CD4-positive, alpha-beta T cell treated with Interleukin-10 for 1 hour (primary cell): ENCODE measurements at regions not wholly inside any gene's neighbourhood (a gene's known extent, or its start where the extent isn't known, plus 50 kb on each side); places are given as distances from the start of the nearest gene placed in this dataset.

Experiments used
- DNase-seq: peaks from one replicate; pipeline ENCODE4 v3.0.0-alpha.2; 2020

DNA sequence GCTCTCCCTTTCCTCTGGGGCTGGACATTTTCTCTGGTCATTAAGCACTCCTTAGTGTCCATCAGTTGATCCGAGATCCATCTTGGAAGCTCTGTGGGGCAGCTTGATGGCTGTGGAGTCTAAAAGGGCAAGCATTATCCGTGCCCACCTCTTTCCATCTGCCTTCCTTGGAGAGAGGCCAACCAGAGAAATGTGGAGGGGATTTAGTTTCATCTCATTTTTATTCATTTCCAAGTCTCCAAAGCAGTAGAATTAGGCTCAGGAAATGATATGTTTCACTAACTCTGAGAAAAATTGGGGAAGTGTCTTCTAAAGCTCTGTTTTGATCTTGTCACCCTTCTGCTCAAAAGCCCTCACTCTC, 95.9 kb upstream of the KLHL25 start:
- DNase-seq = no peak

DNA sequence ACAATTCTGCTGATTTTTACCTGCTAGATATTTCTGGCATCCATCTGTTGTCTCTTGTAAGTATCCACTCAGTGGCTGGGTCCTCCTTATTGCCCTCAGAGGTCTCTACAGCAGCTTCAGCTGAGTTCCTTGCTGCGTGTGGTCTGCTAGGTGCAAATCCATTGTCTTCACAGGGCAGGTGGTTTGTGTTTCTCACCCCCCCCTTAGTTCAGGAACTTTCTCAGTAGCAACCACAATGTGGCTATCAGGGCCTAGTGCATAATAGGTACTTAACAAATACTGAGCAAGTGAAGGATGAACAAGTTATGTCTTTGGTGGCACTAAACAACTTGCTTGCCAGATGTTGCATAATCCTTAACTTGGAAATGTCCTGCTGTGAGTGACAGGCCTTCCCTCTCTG, 96.7 kb upstream of the KLHL25 start:
- DNase-seq = no peak

- no peak for DNase-seq
These were observed 97.5 kb upstream of the KLHL25 start for GRCh38 chr15:85892232-85892631.

DNA sequence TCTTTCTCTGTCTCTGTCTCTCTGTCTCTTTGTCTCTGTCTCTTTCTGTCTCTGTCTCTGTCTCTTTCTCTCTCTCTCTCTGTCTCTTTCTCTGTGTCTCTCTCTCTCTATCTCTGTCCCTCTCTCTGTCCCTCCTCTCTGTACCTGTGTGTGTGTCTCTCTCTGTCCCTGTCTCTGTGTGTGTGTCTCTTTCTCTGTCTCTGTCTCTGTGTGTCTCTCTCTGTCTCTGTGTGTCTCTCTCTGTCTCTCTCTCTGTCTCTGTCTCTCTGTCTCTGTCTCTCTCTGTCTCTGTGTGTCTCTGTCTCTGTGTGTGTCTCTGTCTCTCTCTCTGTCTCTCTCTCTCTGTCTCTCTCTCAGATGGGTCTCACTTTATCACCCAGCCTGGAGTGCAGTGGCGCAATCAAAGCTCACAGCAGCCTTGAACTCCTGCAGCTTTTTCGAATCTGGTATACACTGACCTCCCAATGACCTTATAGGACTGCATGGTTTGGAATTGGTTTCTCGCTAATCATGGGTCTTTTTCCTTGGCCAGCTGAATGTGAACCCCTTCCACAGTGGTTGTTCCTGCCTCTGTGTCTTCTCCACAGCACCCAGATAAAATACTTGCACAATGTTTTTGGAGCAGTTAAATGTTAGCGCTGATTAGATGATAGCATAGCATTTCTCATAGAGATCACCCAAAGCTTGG, 102.6 kb upstream of the KLHL25 start:
- DNase-seq = no peak

DNA sequence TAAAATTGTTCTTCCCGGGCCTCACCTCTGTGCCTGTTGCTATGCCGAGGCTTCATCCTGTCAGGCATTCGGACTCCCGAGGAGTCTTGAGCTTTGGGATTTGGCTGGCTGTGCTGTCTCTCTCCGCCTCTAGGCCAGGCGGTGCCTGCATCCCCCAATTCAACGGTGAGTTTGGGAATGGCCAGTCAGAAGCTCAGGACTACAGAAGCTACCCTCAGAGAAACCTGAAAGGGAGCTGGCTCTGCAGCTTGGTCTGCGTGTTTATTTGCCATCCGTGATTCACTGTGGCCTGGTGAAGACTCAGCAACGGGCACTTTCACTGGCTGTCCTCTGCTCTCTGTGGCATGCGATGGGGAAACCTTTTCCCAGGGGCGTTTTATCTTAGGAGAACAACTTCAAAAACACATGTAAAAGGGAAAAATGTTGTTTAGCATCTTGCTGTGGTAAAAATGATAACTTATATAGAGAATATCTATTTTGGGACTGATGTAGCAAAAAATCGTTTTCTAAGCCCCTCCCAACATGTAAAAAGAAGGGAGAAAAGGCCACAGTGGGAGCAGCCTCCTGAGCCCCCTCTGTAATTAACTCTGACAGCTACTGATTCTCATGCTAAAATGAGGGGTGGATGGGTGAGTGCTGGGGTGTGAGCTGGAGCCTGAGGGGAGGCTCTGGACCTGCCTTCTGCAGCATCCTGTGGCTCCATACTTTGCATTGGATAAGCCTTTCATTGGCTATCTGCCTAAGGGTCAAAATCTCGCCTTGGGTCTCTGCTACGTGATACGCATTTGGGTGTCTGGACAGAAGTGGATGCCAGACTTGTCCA, 103.4 kb upstream of the KLHL25 start:
- DNase-seq = no peak

DNA sequence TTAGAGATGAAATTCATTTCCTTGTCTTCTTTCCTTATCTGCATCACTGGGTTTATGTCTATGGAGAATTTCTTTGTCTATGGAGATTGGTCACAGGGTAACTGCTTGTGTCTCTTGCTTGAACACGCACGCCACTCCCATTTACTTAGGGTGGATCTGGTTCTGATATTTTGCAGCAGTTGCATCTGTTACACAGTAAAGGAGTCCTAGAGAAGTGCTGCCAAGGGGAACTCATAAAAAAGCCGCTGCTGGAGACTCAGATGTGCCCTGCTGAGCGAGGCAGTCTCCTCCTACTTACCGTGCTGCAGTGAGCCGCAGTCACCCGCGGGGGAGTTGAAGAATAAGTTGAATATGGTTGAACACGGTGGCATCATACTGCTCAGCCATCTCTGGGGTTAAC, 105.2 kb upstream of the KLHL25 start:
- no peak for DNase-seq

DNA sequence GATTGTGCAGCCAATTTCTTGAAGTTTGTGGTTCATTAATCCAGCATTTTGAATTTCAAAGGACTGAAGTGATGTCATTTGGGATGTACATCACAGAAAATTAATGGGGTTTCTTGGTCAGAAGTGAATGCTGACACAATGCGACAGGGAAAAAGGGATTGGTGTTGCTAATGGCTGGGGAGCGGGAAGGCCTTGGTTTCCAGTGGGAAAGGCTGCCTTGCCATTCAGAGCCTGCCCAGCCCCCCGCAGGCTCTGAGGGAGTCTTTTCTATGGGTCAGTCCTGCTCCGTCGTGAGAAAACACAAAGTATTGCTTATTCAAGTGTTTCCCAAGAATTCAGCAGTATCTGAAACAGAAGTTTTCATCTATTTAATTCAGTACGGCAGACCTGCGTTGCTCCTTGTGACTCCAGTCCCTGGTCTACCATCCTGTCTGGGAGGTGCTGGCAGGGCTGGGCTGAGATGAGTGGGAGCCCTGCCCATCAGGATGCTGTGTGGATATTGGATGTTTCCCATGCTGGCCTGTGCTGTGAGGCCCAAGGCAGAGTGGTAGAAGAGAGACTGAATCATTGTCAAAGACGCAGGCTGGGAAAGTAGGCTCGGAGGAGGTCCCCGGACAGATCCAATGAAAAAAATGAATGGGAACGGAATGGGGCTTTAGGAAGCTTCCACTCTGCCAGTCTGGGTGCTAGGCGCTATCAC, 111.2 kb upstream of the KLHL25 start:
- no peak for DNase-seq

DNA sequence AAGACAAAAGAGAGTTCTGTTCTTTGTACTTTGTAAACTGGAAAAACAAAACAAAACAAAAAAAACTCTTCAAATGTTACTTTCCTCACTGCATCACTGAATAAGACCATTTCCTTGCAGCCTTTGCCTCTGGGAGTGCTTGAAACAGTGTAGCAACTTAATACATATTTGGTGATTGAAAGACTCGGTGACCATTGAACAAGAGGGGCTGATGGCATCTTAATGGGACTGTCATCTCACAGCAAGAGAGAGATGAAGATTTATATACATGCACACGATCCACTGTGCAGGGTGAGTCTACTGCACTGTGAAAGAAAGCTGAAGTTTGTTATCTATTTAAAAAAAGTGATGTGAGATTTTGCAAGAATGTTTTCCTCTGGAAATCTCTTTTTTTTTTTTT, 111.9 kb upstream of the KLHL25 start:
- DNase-seq = no peak

DNA sequence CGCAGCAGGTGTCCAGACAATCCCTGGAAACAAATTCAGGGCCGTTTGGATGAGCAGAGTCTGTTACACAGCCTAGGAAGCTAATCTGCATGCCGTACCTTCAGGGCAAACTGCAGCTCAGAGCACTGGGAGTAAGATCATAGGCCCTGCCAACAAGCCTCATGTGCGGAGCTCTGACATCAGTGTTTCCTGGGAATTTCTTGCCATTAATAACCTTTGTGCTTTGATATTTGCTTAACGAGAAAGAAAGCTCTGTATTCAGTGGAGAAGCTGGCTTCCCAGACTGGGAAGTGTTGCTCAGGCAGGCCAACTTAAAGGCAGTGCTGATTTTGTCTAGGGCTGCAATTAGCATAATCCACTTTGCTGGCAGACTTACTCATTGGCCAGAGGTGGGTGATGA, 116.1 kb upstream of the KLHL25 start:
- no peak for DNase-seq

DNA sequence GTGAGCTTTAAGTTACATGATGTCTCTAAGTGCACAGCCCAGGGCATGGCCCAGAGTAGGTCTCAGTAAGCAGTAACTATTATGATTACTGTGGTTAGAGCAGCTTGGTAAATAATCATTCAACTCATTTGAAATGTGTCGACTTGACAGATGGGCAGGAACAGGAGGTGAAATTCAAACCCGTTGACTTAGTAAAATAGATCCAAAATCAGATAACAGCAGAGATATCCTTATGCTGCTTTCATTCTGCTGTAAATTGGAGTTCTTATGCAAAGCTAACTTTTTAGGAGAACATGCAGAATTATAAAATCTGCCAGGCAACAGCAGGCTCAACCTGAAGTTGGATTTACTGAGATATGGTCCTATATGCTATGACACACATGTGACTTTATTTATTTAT, 118.7 kb upstream of the KLHL25 start:
- no peak for DNase-seq

- no peak for DNase-seq
These were observed 126.2 kb upstream of the KLHL25 start for GRCh38 chr15:85920956-85921355.

- DNase-seq = no peak
These were observed 129.4 kb upstream of the KLHL25 start for GRCh38 chr15:85924088-85924487.

DNA sequence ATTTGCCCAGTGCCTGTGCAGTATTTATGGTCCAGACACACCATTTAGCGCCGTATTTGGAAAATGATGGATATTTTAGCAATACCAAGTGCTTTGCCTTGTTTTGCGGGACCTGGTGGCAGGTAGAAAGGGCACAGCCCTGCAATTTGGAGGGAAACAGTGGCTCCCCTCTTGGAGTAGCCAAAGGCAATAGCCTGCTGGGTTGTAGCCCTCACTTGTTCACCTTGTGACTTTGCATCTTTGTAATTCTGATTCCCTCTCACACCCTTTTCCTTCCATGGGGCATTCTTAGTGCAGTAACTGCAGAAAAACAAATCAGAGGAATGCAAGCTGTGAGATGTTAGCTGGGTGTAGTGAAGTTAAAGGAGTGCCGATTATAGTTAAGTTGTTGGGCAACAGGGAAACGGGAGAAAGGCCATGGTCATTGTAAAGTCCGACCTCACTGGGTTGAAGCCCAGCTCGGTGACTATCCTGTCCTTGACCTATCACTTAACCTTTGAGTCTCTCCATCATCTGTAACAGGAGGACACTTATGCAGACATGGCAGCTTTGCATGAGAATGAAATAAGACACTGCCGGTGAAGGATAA, 131.0 kb upstream of the KLHL25 start:
- DNase-seq = no peak

- no peak for DNase-seq
These were observed 132.1 kb upstream of the KLHL25 start for GRCh38 chr15:85926834-85927233.

DNA sequence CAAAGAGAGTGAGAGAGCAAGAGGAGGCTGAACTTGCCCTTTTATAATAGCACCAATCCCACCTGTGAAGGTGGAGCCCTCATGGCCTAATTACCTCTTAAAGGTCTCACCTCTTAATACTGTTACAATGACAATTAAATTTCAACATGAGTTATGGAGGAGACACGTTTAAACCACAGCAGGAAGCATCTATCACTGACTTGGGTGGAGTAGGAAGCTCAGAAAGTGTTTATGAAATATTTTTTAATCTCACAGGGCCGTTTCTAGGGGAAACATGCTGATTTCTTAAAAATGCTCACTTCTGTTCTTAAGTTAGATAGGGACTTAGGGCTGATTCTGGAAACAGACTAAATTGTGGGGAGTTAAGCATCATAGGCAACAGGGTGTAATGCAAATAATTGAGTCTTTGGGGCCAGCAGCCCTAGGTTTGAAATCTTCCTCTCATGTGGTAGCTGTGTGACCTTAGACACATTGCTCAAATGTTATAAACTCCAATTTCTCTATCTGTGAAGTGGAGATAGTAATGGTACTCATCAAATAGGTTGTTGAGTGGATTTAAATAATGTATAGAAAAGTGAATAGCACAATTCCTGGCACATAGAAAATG, 133.3 kb upstream of the KLHL25 start:
- peak; percentile 12 for DNase-seq

- DNase-seq = no peak
These were observed 135.1 kb upstream of the KLHL25 start for GRCh38 chr15:85929786-85930185.

- no peak for DNase-seq
These were observed 137.7 kb upstream of the KLHL25 start for GRCh38 chr15:85932391-85932790.

GRCh38 chr15:85934691-85935090, 140.0 kb upstream of the KLHL25 start:
- DNase-seq = no peak

DNA sequence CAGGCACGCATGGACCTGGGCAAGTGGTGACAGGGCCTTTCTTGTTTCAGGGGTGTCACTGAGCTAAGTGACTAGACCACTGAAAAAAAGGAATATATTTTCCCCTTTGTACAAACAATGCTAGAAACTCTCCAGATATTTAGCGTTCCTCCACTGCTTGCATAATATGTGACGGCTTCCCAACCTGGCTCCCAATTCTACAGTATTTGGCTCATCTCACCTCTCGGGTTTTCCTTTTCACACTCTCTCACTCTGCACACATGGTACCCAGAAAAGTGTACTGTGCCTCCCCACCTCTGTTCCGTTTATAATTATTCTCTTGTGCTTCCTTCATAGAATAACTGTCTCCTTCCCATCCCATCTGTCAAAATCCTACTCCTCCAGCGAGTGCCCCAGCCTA, 140.5 kb upstream of the KLHL25 start:
- DNase-seq = no peak

- no peak for DNase-seq
These were observed 142.0 kb upstream of the AGBL1 start for GRCh38 chr15:85937661-85938060.

GRCh38 chr15:85941186-85941855, 138.3 kb upstream of the AGBL1 start:
- no peak for DNase-seq

DNA sequence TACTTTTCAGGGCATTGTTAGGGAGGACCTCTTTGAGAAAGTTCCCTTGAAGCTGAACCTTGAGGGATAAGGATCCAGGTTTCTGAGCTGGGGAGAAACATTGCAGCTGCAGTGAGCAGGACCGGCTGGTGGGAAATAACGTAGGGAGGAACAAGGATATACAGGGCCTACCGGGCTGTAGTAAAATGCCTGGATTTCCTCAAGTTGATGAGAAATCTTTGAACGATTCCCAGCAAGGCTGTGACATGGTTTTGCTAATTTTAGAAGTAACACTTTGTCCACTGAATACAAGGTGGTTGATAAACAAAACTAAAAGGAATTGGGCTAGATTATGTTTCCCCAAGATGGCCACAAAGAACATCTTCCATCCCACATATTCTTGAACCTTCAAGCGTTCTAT, 137.0 kb upstream of the AGBL1 start:
- DNase-seq = no peak

DNA sequence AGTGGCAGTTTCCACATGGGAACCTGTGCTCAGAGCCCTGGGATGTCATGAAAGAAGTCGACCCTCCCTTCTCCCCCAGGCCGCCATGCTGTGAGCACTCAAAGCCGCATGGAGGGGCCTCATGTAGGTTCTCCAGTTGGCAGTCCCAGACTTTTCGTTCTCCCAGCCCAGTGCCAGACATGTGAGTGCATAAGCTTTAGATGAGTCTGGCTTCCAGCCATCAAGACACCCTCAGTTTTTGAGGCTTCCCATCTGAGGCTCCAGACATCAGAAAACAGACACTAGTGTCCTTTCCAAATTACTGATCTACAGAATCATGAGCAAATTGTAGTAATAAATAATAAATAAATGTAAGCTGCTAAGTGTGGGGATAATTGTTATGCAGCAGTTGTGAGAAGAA, 136.5 kb upstream of the AGBL1 start:
- DNase-seq = no peak
